Femur (tissue), 1 donor: ENCODE measurements at regions not wholly inside any gene's neighbourhood (a gene's known extent, or its start where the extent isn't known, plus 50 kb on each side); places are given as distances from the start of the nearest gene placed in this dataset.
"Not testable (repeated sequence)": the region's sequence is repeated elsewhere in the genome, so short reads cannot be mapped to it uniquely, and the experiment has no call there.

Source experiments
- DNase-seq: peaks from one replicate; pipeline ENCODE4 v3.0.0-alpha.2; 2017

DNA sequence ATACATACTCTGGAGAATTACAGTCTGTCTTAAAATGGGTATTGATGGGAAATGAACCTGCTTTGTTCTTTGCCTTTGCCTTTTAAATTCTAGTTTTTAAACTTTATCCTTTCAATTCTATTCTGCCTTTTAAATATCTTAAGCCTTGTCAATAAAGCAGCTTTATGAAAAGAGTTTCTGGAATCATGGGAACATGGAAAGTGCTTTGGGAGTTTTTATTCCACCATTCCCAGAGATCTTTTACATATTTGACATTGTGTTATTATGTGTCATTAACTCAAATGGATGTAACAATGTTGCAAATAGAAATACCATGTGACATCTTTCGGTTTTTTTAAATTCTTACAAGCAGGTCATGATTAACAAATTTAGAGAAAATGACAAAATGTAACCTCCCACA is 555.7 kb upstream of the ANO3 start:
- no peak for DNase-seq

- DNase-seq = no peak
Measured at GRCh38 chr11:25777343-25777742, 554.6 kb upstream of the ANO3 start.

DNA sequence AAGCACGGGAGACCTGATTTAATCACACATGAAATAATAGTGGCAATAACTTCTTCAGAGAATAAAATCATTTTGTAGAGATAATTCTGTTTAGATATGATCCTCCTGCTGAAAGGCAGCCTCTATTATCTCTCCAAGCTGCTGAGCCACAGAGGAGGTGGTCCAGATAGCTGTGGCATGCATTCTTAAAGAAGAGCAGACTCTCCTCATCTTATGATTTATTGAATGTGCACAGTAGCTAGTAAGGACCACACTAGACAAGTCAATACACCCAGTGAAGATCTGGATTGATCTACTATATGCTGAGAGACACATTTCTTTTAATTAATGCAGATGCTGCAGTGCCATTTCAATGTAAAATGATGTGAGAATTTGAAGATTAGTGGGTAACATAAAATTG is 552.9 kb upstream of the ANO3 start:
- no peak for DNase-seq

- no peak for DNase-seq
Measured at GRCh38 chr11:25787416-25787815, 544.5 kb upstream of the ANO3 start.

- DNase-seq = no peak
Measured at GRCh38 chr11:25790396-25790795, 541.5 kb upstream of the ANO3 start.

DNA sequence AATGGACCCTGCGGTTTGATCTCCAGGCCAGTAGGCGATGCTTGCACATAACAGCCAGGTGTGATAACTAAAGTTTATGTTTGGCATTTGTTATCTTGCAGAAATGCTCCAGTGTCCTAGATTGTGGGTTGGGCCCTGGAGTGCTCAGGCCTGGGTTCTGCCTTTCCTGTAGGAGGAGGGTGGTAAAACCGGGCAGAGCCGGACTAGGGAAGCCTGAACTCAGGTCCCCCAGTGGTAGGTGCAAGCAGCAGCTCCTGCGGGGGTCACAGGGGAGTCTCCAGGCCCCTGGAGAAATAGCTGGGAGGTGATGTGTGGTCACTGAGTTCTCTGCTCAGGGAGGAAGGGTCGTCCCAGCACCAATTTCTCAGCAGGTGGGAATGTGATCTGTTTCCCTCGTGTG is 538.3 kb upstream of the ANO3 start:
- no peak for DNase-seq

DNA sequence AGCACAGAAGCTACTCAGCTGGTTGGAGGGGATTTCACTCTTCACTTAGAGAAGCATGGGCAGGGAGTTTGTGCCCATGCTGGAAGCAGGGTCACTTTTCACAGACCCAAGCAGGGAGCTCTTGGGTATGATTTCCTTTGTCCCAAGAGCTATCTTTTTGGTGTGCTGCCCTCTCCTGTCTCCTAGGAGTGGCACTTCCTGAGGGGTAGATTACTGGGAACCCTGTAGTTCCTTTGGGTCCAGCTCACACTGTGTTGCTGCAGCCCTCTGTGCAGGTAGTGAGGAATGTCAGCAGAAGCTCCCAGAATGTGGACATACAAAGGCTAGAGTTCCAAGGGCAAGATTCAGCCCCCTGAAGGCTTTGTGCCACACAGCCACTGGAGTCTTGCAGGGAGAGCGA is 537.1 kb upstream of the ANO3 start:
- no peak for DNase-seq

GRCh38 chr11:25816411-25816810 is 515.5 kb upstream of the ANO3 start:
- no peak for DNase-seq

GRCh38 chr11:25824688-25825087 is 507.2 kb upstream of the ANO3 start:
- DNase-seq = no peak

- not testable (repeated sequence) for DNase-seq
Measured at GRCh38 chr11:25831485-25831884, 500.4 kb upstream of the ANO3 start.

GRCh38 chr11:25838918-25839625 is 492.9 kb upstream of the ANO3 start:
- no peak for DNase-seq

DNA sequence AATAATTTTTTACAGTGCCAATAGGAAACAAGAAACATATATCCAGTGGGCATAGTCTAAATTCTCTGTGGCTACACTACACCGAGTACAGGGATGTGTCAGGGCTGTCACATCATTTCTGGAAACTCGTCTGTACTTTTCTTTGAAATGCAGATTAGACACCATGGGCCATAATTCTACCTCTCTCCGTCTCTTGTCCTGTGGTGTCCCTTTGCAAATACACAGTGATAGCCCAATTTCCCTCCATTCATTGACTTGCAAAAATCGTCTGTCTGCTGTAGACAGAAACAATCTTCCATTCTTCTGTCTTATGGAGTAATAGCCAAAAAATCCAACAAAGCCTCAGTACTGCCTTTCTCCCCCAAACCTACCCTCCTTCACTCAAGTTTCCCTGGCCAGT is 487.1 kb upstream of the ANO3 start:
- no peak for DNase-seq

DNA sequence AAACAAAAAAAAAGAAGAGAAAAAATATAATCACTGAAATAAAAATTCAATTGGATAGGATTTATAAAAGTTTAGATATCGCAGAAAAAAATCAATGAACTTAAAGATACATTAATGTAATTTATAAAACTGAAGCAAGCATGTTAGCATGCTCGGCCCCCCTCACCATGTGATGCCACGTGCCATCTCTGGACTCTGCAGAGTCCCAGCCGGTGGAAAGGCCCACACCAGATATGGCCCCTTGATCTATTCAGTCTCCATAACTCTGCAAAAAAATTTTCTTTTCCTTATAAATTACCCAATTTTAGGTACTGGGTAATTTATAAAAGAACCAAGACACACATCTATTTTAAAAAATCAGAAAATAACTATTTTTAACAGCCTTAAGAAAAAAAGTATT is 476.0 kb upstream of the ANO3 start:
- no peak for DNase-seq

GRCh38 chr11:25859776-25860175 is 472.2 kb upstream of the ANO3 start:
- no peak for DNase-seq

- DNase-seq = no peak
Measured at GRCh38 chr11:25860677-25861450, 471.1 kb upstream of the ANO3 start.

DNA sequence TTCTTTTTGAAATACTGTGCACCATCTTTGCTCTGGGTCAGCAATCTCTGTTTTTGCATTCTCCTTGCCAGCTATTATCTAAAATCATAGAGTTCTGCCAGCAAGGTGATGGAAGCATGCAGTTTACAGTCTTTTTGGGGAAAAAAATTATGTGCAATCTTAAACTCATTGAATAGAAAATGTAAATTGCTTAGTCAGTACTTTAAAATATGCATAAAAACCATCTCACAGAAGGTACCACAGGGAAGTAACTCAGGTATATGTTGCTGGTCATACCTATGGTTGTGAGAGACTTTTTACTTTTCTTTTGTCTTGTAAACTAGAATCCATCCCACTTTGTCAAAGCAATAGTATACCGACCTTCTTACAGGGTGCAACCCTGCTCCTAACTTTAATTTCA is 469.8 kb upstream of the ANO3 start:
- no peak for DNase-seq

DNA sequence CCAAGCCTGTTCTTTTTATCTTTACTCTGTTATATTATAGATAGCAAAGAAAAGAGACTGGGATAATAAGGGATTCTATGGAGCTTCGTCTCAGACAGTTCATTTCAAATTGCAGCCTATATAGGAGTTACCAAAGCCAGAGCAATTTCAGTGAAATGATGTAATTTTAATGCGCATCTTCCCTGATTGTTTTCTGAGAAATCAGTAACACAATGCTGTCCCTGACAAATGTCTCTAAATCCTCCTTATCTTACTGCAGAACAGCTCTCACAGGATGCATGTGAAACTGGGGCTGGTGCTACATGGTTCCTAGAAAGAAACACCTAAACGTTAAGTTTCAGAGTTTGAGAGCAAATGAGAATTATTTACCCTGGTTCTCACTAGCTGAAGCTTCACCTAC is 467.9 kb upstream of the ANO3 start:
- DNase-seq = no peak

GRCh38 chr11:25876456-25876965 is 455.4 kb upstream of the ANO3 start:
- no peak for DNase-seq

- no peak for DNase-seq
Measured at GRCh38 chr11:25886036-25886435, 445.9 kb upstream of the ANO3 start.

DNA sequence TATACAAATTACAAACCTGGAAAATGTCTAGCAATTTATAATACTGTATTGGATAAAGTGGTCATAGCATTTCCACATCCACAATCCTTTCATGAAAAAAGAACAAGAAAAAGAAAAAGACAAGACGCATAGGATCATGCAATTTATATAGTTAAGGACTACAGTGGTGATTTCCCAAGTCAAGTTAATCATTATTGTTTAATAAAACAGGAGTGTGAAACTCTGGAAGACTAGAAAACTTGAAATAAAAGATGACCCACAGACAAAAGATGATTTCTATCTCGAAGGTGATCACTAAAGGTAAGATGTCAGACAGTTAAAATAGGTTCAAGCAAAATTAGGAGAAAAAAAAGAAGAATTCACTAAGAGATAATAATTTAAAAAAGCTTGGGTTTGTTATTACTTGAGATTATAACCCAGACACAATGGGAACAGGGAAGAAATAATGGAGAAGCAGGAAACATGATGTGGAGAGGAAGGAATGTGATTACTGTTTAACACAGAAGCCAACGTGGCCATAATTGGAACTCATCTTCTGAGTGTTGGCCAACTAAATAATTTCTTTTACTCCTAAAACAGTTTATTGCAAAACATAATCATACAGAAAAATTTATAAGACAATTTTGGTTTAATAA is 441.2 kb upstream of the ANO3 start:
- DNase-seq = no peak

GRCh38 chr11:25891960-25892359 is 440.0 kb upstream of the ANO3 start:
- no peak for DNase-seq

DNA sequence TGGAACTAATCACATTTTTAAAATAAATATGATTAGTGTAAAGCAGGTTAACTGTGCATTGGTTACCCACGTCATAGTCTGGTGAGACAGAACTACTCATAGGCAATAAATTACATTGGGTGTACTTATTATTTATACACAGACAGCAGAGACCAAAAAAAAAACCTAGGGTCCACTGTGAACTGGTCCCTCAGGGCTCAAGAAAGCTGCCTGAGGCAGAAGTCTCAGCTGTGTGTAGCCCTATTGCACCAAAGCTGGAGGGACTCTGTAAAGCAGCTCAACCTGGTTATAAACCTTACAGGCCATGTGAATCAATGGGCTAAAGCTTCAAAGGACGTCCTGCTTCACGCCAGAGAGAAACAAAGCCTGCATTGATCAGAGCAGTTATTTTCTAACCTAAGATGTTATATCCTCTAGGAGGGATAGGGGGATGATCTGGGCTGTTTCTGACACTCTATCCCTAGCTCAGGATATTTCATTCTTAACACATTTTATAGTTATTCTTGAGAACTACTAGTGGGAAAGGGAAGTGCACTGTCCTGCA is 432.2 kb upstream of the ANO3 start:
- no peak for DNase-seq

DNA sequence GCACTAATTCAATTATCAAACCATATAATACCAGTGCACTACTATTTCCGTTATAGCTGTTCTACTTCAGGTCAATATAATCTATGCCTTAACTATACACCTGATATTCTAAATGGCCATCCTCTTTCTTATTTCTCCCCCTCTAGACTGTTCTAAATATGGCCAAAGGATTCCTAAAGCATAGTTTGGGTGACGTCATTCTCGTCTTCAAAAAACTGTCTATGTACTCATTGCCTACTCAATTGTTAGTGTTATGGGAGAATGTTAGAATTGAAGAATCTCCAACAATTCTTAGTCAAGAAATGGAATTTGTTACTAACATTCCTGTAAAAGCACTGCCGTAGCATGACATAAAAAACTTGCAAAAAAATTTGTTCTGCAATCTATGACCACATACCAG is 431.1 kb upstream of the ANO3 start:
- DNase-seq = no peak

DNA sequence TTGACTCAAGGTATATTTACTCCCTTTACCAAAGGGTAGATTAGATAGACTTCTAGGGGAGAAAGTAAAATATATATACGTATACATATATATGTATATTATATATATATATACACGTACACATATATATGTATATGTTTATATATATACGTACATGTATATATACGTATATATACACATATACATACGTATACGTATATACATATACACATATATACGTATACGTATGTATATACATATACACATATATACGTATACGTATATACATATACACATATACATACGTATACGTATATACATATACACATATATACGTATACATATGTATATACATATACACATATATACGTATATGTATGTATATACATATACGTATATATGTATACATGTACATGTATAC is 430.5 kb upstream of the ANO3 start:
- DNase-seq = no peak
